ENCODE measurements at regions not wholly inside any gene's neighbourhood (a gene's known extent, or its start where the extent isn't known, plus 50 kb on each side); places are given as distances from the start of the nearest gene placed in this dataset.
A peak's percentile ranks its signal among the peaks of the same experiment; 100 is the strongest.

GRCh38 chr4:127145006-127145540 is 487.7 kb upstream of the INTU start:
- no peak for DNase-seq

GRCh38 chr4:127148165-127148564 is 484.6 kb upstream of the INTU start:
- no peak for DNase-seq

GRCh38 chr4:127149086-127149485 is 483.7 kb upstream of the INTU start:
- DNase-seq: no peak

GRCh38 chr4:127151941-127152340 is 480.8 kb upstream of the INTU start:
- DNase-seq: no peak

- DNase-seq: no peak
These were observed 477.6 kb upstream of the INTU start for GRCh38 chr4:127155116-127155515.

GRCh38 chr4:127155555-127155954 is 477.2 kb upstream of the INTU start:
- no peak for DNase-seq

GRCh38 chr4:127162741-127163140 is 470.0 kb upstream of the INTU start:
- peak; percentile 80 for DNase-seq

GRCh38 chr4:127165971-127166370 is 466.8 kb upstream of the INTU start:
- DNase-seq: no peak

GRCh38 chr4:127174201-127174600 is 458.6 kb upstream of the INTU start:
- no peak for DNase-seq

GRCh38 chr4:127174616-127175015 is 458.1 kb upstream of the INTU start:
- no peak for DNase-seq

GRCh38 chr4:127179256-127180087 is 453.3 kb upstream of the INTU start:
- no peak for DNase-seq

GRCh38 chr4:127181001-127181400 is 451.8 kb upstream of the INTU start:
- DNase-seq: no peak

GRCh38 chr4:127182687-127183086 is 450.1 kb upstream of the INTU start:
- no peak for DNase-seq

GRCh38 chr4:127188847-127189246 is 443.9 kb upstream of the INTU start:
- DNase-seq: no peak

GRCh38 chr4:127194281-127194680 is 438.5 kb upstream of the INTU start:
- no peak for DNase-seq

GRCh38 chr4:127196655-127197352 is 436.0 kb upstream of the INTU start:
- no peak for DNase-seq

GRCh38 chr4:127203562-127204200 is 429.1 kb upstream of the INTU start:
- DNase-seq: no peak

- DNase-seq: no peak
These were observed 428.4 kb upstream of the INTU start for GRCh38 chr4:127204322-127204721.

GRCh38 chr4:127209580-127210095 is 423.1 kb upstream of the INTU start:
- no peak for DNase-seq

- no peak for DNase-seq
These were observed 421.7 kb upstream of the INTU start for GRCh38 chr4:127210893-127211649.

GRCh38 chr4:127211650-127212560 is 420.9 kb upstream of the INTU start:
- no peak for DNase-seq
